Keratinocyte (primary cell): ENCODE measurements at regions not wholly inside any gene's neighbourhood (a gene's known extent, or its start where the extent isn't known, plus 50 kb on each side); places are given as distances from the start of the nearest gene placed in this dataset.

Experiments
- DNase-seq: peaks from one replicate; pipeline ENCODE4 v3.0.0-alpha.2; 2011; ENCODE audit warnings: low read depth, missing footprints, low spot score
- FAIRE-seq: peaks from 2 replicates; lab custom pipeline; 2011; peaks lifted over from hg19 to GRCh38; lab: Jason Lieb, UNC
- H2AFZ ChIP-seq: 2 replicates; pipeline ENCODE4 v1.6.0; 2012; ENCODE audit warnings: low read length, control low read depth, inconsistent platforms; ENCODE audit not compliant: control insufficient read depth
- H3K27ac ChIP-seq: 2 replicates; pipeline ENCODE4 v1.5.1; 2011; ENCODE audit warnings: low read length; ENCODE audit not compliant: control insufficient read depth, insufficient read depth
- H3K27me3 ChIP-seq: 3 replicates; pipeline ENCODE4 v1.6.0; 2011; ENCODE audit warnings: low read length; ENCODE audit not compliant: control insufficient read depth, insufficient read depth; ENCODE audit errors: extremely low read depth
- H3K36me3 ChIP-seq, 2 experiments: 2 replicates in 1 of 2; 3 replicates in 1 of 2; pipeline ENCODE4 v1.5.1; 2011; ENCODE audit warnings: low read length in 2 of 2, mild to moderate bottlenecking in 1 of 2; ENCODE audit not compliant: control insufficient read depth in 2 of 2, insufficient read depth in 2 of 2; ENCODE audit errors: extremely low read depth in 1 of 2
- H3K4me1 ChIP-seq: 3 replicates; pipeline ENCODE4 v1.5.1; 2011; ENCODE audit warnings: low read length; ENCODE audit not compliant: control insufficient read depth, insufficient read depth; ENCODE audit errors: extremely low read depth
- H3K4me2 ChIP-seq: 3 replicates; pipeline ENCODE4 v1.6.0; 2011; ENCODE audit warnings: low read depth, low read length; ENCODE audit not compliant: control insufficient read depth, insufficient read depth; ENCODE audit errors: extremely low read depth
- H3K4me3 ChIP-seq, 3 experiments: fragments of 200-600 bp in 1 of 3; sonication (generic) in 1 of 3; 2 replicates in 2 of 3; 3 replicates in 1 of 3; pipeline ENCODE4 v1.5.1; 2011 to 2016; ENCODE audit warnings: low read length in 3 of 3, mild to moderate bottlenecking in 3 of 3, control low read depth in 2 of 3, inconsistent platforms in 1 of 3, low read depth in 1 of 3, mixed read lengths in 1 of 3, mixed run types in 1 of 3, moderate library complexity in 1 of 3; ENCODE audit not compliant: control insufficient read depth in 2 of 3, insufficient read depth in 2 of 3; ENCODE audit errors: extremely low read depth in 1 of 3
- H3K79me2 ChIP-seq: 2 replicates; pipeline ENCODE4 v1.6.0; 2012; ENCODE audit warnings: low read length; ENCODE audit not compliant: control insufficient read depth, insufficient read depth
- H3K9ac ChIP-seq: 3 replicates; pipeline ENCODE4 v1.6.0; 2011; ENCODE audit warnings: low read length; ENCODE audit not compliant: control insufficient read depth, insufficient read depth; ENCODE audit errors: extremely low read depth
- H3K9me1 ChIP-seq: 3 replicates; pipeline ENCODE4 v1.6.0; 2011; ENCODE audit warnings: low read length; ENCODE audit not compliant: control insufficient read depth, insufficient read depth; ENCODE audit errors: extremely low read depth
- H3K9me3 ChIP-seq: 2 replicates; pipeline ENCODE4 v1.5.1; 2012; ENCODE audit warnings: low read depth, low read length; ENCODE audit not compliant: control insufficient read depth
- H4K20me1 ChIP-seq: 3 replicates; pipeline ENCODE4 v1.6.0; 2011; ENCODE audit warnings: low read length; ENCODE audit not compliant: control insufficient read depth, insufficient read depth; ENCODE audit errors: extremely low read depth
- EZH2 ChIP-seq: IDR thresholded peaks from one replicate; pipeline ENCODE4 v1.6.1; 2012; ENCODE audit warnings: inconsistent platforms, mild to moderate bottlenecking, low read length, moderate library complexity
- dilution Hi-C: fragments of 300-500 bp; cut with MboI; formaldehyde crosslinking; loops from one replicate; pipeline ENCODE4 v1.7.0; 2020; ENCODE audit warnings: low sequenced_read_pairs; ENCODE audit not compliant: extremely low pct_ligation_motif_present
- TF ChIP-seq, protein P1 (sequence below), 3 experiments: IDR thresholded peaks in 1 of 3; conservative IDR thresholded peaks in 1 of 3; optimal IDR thresholded peaks in 1 of 3; 2 replicates in 2 of 3; 3 replicates in 1 of 3; pipeline versions ENCODE3 to v1.5.1; 2011; ENCODE audit warnings: low read length in 3 of 3, mild to moderate bottlenecking in 3 of 3, moderate library complexity in 2 of 3, control low read depth in 1 of 3, inconsistent platforms in 1 of 3; ENCODE audit not compliant: insufficient read depth in 2 of 3; ENCODE audit errors: extremely low read depth in 1 of 3

DNA sequence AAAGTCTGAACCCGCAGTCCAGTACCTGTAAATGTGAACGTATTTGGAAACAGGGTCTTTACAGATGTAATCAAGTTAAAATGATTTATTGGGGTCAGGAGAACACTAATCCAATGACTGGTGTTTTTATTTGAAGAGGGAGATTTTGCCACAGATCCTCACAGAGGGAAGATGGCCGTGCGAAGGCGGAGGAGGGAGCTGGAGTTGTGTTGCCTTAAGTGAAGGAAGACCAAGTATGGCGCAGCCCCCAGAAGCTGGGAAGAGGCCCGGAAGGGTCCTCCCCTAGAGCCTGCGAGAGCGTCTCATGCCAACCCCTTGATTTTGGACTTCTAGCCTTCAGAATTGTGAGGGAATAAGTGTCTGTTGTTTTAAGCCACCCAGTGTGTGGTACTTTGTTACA, 102.8 kb upstream of the NUDT4 start:
- dilution Hi-C loops: no loop called here
- DNase-seq (no peak), FAIRE-seq (no peak)
- Histone ChIP-seq H3K27ac (no peak overlapping the region), H3K9me3 (no peaks in the 10 kb centered on the region), H3K36me3 (no peaks in the 10 kb centered on the region), H3K27me3 (peaks cover 3% of the 10 kb centered on the region), H4K20me1 (no peaks in the 10 kb centered on the region), H3K79me2 (no peaks in the 10 kb centered on the region), H3K9ac (no peak overlapping the region), H3K4me1 (no peaks in the 10 kb centered on the region), H3K9me1 (no peaks in the 10 kb centered on the region), H3K4me2 (no peak overlapping the region), H3K4me3 (no peak overlapping the region), H2AFZ (no peak overlapping the region)
- TF ChIP-seq EZH2: no peak
- TF ChIP-seq, protein P1, sequence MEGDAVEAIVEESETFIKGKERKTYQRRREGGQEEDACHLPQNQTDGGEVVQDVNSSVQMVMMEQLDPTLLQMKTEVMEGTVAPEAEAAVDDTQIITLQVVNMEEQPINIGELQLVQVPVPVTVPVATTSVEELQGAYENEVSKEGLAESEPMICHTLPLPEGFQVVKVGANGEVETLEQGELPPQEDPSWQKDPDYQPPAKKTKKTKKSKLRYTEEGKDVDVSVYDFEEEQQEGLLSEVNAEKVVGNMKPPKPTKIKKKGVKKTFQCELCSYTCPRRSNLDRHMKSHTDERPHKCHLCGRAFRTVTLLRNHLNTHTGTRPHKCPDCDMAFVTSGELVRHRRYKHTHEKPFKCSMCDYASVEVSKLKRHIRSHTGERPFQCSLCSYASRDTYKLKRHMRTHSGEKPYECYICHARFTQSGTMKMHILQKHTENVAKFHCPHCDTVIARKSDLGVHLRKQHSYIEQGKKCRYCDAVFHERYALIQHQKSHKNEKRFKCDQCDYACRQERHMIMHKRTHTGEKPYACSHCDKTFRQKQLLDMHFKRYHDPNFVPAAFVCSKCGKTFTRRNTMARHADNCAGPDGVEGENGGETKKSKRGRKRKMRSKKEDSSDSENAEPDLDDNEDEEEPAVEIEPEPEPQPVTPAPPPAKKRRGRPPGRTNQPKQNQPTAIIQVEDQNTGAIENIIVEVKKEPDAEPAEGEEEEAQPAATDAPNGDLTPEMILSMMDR (optimal IDR thresholded peaks at IDR 0.05 in 1 of 3, IDR thresholded peaks at IDR 0.05 in 1 of 3, conservative IDR thresholded peaks at IDR 0.05 in 1 of 3; ENCODE audit: extremely low read depth in 1 of 3, insufficient read depth in 2 of 3, low read length in 3 of 3): no peak

DNA sequence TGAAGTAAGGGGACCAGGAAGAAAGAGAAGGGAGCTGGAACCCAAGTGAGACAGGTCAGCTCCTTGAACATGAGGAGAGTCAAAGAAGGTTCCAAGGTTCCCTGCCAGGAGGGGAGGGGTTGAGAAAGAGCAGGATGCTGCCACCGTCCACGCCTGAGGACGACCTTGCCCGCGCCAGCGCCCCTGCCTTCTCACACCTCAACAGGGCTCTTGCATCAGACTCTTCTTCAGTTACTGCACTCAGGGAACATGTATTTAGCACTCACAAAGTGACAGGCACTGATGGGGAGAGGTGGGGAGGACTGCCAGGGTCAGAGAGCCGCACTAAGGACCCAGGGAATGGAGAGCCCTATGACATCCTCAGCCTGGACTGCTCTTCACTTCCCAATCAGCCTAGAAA, 102.1 kb upstream of the NUDT4 start:
- Histone ChIP-seq H3K4me1 (no peaks in the 10 kb centered on the region), H2AFZ (no peak overlapping the region), H3K9ac (no peak overlapping the region), H3K27me3 (peaks cover 3% of the 10 kb centered on the region), H3K4me3 (no peak overlapping the region), H3K79me2 (no peaks in the 10 kb centered on the region), H3K4me2 (no peak overlapping the region), H4K20me1 (no peaks in the 10 kb centered on the region), H3K36me3 (no peaks in the 10 kb centered on the region), H3K9me3 (no peaks in the 10 kb centered on the region), H3K9me1 (no peaks in the 10 kb centered on the region), H3K27ac (no peak overlapping the region)
- DNase-seq (no peak), FAIRE-seq (no peak)
- dilution Hi-C loops: no loop called here
- TF ChIP-seq, protein P1 (optimal IDR thresholded peaks at IDR 0.05 in 1 of 3, IDR thresholded peaks at IDR 0.05 in 1 of 3, conservative IDR thresholded peaks at IDR 0.05 in 1 of 3; ENCODE audit: extremely low read depth in 1 of 3, insufficient read depth in 2 of 3, low read length in 3 of 3): no peak
- no peak for TF ChIP-seq EZH2
